ENCODE measurements at regions not wholly inside any gene's neighbourhood (a gene's known extent, or its start where the extent isn't known, plus 50 kb on each side); places are given as distances from the start of the nearest gene placed in this dataset.

DNA sequence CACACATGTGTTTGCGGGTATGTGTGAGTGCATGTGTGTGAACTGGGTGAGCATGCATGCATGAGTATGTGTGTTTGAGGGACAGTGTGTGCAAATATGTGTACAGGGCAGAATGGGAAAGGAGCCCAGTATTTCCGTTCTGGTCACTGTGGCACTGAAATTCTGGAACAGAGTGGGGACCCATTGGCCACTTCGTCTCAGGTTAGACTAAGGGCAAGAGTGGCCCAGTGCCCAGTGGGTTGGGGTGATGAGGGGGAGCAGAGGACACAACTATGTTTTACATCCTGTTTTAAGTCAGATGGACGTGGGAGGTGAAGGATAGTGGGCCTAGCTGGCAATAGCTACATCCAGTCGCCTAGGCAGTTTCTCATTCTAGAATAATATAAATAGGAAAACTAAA is 438.5 kb downstream of the DYNC2H1 start:
- WGBS (ENCODE audit: low lambda C conversion rate, missing lambda C conversion rate), result 94% methylated on average over 5 of the region's 5 CpGs
- Histone ChIP-seq H3K27me3 (no peaks in the 10 kb centered on the region), H3K4me2 (no peak overlapping the region), H3K36me3 (replicated peaks; ENCODE audit: insufficient read depth, low read depth) (no peaks in the 10 kb centered on the region), H2AFZ (no peak overlapping the region), H3K79me2 (no peaks in the 10 kb centered on the region), H3K27ac (no peak overlapping the region), H3K4me3 (no peak overlapping the region), H4K20me1 (ENCODE audit: insufficient read depth, poor library complexity, severe bottlenecking) (no peaks in the 10 kb centered on the region), H3K9me3 (ENCODE audit: low read depth) (no peaks in the 10 kb centered on the region), H3K9me2 (replicated peaks; ENCODE audit: insufficient read depth) (no peaks in the 10 kb centered on the region), H3K4me1 (ENCODE audit: insufficient read depth) (no peaks in the 10 kb centered on the region)
- TF ChIP-seq EZH2phosphoT487 (IDR thresholded peaks at IDR 0.05; ENCODE audit: low read depth, severe bottlenecking, unreplicated experiment), result no peak
- DNase-seq (ENCODE audit: low spot score), result no peak

DNA sequence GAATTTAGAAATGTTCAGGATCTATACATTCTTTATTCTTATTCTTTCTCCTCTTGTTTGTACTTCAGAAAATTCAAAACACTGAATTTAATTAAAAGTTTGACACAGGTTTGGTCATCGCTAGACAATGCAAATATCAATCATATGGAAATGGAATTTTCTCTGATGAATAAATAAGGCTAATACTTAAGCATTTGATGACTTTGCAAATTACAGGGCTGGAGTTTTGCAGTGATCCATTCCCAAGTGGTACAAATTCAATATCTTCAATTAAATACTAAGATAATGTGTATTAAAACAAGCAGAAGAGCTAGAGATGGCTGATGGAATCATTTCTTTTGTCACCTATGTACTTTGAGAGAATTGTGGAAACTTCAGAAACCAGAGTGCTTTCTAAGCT is 439.6 kb downstream of the DYNC2H1 start:
- DNase-seq (ENCODE audit: low spot score), result no peak
- Histone ChIP-seq H3K9me3 (ENCODE audit: low read depth) (no peaks in the 10 kb centered on the region), H3K9me2 (replicated peaks; ENCODE audit: insufficient read depth) (no peaks in the 10 kb centered on the region), H3K4me1 (ENCODE audit: insufficient read depth) (no peaks in the 10 kb centered on the region), H3K4me3 (no peak overlapping the region), H3K27ac (no peak overlapping the region), H3K36me3 (replicated peaks; ENCODE audit: insufficient read depth, low read depth) (no peaks in the 10 kb centered on the region), H3K4me2 (no peak overlapping the region), H2AFZ (no peak overlapping the region), H3K27me3 (no peaks in the 10 kb centered on the region), H3K79me2 (no peaks in the 10 kb centered on the region), H4K20me1 (ENCODE audit: insufficient read depth, poor library complexity, severe bottlenecking) (no peaks in the 10 kb centered on the region)
- TF ChIP-seq EZH2 (IDR thresholded peaks at IDR 0.05; ENCODE audit: borderline replicate concordance) (no peak), EZH2phosphoT487 (IDR thresholded peaks at IDR 0.05; ENCODE audit: low read depth, severe bottlenecking, unreplicated experiment) (no peak)
- TF ChIP-seq, protein P1, sequence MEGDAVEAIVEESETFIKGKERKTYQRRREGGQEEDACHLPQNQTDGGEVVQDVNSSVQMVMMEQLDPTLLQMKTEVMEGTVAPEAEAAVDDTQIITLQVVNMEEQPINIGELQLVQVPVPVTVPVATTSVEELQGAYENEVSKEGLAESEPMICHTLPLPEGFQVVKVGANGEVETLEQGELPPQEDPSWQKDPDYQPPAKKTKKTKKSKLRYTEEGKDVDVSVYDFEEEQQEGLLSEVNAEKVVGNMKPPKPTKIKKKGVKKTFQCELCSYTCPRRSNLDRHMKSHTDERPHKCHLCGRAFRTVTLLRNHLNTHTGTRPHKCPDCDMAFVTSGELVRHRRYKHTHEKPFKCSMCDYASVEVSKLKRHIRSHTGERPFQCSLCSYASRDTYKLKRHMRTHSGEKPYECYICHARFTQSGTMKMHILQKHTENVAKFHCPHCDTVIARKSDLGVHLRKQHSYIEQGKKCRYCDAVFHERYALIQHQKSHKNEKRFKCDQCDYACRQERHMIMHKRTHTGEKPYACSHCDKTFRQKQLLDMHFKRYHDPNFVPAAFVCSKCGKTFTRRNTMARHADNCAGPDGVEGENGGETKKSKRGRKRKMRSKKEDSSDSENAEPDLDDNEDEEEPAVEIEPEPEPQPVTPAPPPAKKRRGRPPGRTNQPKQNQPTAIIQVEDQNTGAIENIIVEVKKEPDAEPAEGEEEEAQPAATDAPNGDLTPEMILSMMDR (IDR thresholded peaks at IDR 0.05; ENCODE audit: poor library complexity), result no peak
- WGBS (ENCODE audit: low lambda C conversion rate, missing lambda C conversion rate), result 94% methylated on average over 1 of the region's 1 CpG

DNA sequence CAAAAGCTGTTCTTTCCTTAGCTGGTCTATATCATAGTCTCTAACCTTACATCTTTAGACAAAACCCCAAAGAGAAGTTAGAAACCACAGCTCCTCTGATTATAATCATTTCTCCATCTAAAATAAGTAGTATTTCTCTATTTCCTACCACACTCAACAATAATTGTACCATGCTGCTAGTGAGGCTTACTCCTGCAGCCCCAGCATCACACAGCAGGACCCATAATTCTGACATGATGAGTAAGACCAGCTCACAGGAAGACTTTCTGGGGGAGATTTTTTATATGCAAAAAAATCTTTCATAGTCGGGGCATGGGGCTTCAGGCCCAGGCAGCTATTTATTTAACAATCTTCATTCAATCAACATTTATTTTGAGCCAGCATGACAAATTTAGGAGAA is 441.6 kb downstream of the DYNC2H1 start:
- no peak overlapping the region for H3K4me2 ChIP-seq
- H4K20me1 ChIP-seq (ENCODE audit: insufficient read depth, poor library complexity, severe bottlenecking), result no peaks in the 10 kb centered on the region
- no peak overlapping the region for H3K4me3 ChIP-seq
- no peaks in the 10 kb centered on the region for H3K79me2 ChIP-seq
- H3K27me3 ChIP-seq, result no peaks in the 10 kb centered on the region
- WGBS (ENCODE audit: low lambda C conversion rate, missing lambda C conversion rate), result 86% methylated on average over 1 of the region's 1 CpG
- no peaks in the 10 kb centered on the region for H3K9me3 ChIP-seq (ENCODE audit: low read depth)
- TF ChIP-seq, protein P1 (IDR thresholded peaks at IDR 0.05; ENCODE audit: poor library complexity), result no peak
- TF ChIP-seq EZH2phosphoT487 (IDR thresholded peaks at IDR 0.05; ENCODE audit: low read depth, severe bottlenecking, unreplicated experiment) (no peak), EZH2 (IDR thresholded peaks at IDR 0.05; ENCODE audit: borderline replicate concordance) (no peak)
- DNase-seq (ENCODE audit: low spot score), result no peak
- H3K4me1 ChIP-seq (ENCODE audit: insufficient read depth), result no peaks in the 10 kb centered on the region
- H3K9me2 ChIP-seq (replicated peaks; ENCODE audit: insufficient read depth), result no peaks in the 10 kb centered on the region
- H3K27ac ChIP-seq, result no peak overlapping the region
- no peaks in the 10 kb centered on the region for H3K36me3 ChIP-seq (replicated peaks; ENCODE audit: insufficient read depth, low read depth)
- H2AFZ ChIP-seq, result no peak overlapping the region

DNA sequence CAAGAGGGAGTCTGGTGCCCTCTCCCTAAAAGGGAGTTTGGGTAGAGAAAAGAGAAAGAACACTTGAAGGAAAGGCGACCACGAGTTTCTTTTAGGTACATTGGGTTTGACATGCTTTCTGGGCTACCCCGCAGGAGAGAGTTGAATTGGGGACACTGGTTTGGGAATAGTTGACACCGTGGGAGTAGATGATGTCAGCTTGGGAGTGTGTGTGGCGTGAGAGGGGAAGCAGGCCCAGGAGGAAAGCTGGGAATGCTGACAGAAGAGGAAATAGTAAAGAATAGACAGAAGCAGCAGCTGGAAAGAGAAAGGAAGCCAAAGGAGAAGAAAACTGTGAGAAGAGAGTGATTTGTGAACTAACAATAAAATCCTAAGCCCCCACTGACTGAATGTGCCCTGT is 442.9 kb downstream of the DYNC2H1 start:
- Histone ChIP-seq H3K79me2 (no peaks in the 10 kb centered on the region), H3K9me2 (replicated peaks; ENCODE audit: insufficient read depth) (no peaks in the 10 kb centered on the region), H3K27me3 (no peaks in the 10 kb centered on the region), H3K9me3 (ENCODE audit: low read depth) (no peaks in the 10 kb centered on the region), H2AFZ (no peak overlapping the region), H3K4me1 (ENCODE audit: insufficient read depth) (no peaks in the 10 kb centered on the region), H4K20me1 (ENCODE audit: insufficient read depth, poor library complexity, severe bottlenecking) (no peaks in the 10 kb centered on the region), H3K27ac (no peak overlapping the region), H3K4me2 (no peak overlapping the region), H3K4me3 (no peak overlapping the region), H3K36me3 (replicated peaks; ENCODE audit: insufficient read depth, low read depth) (no peaks in the 10 kb centered on the region)
- TF ChIP-seq, protein P1 (IDR thresholded peaks at IDR 0.05; ENCODE audit: poor library complexity), result no peak
- TF ChIP-seq EZH2phosphoT487 (IDR thresholded peaks at IDR 0.05; ENCODE audit: low read depth, severe bottlenecking, unreplicated experiment), result no peak
- TF ChIP-seq EZH2 (IDR thresholded peaks at IDR 0.05; ENCODE audit: borderline replicate concordance), result no peak
- DNase-seq (ENCODE audit: low spot score), result no peak
- 87% methylated on average over 5 of the region's 5 CpGs for WGBS (ENCODE audit: low lambda C conversion rate, missing lambda C conversion rate)
